Islet precursor cell (in vitro differentiated cells): ENCODE measurements at regions not wholly inside any gene's neighbourhood (a gene's known extent, or its start where the extent isn't known, plus 50 kb on each side); places are given as distances from the start of the nearest gene placed in this dataset.
"Not testable (repeated sequence)": the region's sequence is repeated elsewhere in the genome, so short reads cannot be mapped to it uniquely, and the experiment has no call there.

ENCODE experiments used
- DNase-seq: peaks from one replicate; pipeline ENCODE4 v3.0.0-alpha.2; 2018

DNA sequence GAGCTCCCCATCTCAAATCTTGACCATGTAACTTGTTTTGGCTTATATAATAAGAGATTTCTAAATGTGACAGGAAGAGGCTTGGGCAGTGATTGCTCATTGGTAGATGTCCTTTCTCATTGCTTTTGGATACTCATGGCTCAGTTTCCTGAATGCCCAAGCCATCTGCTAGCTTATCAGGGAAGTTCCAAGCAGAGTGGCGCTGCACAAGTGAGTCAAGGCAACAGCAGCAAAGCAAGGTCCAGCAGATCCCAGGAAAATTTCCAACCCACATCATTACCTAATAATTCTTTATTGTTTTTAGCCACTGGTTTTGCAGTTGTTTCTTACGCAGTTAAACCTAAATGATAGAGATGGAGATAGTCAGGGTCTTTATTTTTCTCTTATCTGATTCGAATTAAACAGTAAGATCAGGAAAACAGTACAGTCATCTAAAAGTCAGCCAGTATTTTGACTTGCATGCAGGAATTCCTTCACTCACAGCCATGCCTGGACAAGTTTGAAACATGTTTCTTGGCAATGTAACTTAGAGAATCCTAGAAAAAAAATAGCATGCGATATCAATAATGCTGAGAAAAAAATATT lies 349.7 kb upstream of the TMEFF2 start:
- no peak for DNase-seq

DNA sequence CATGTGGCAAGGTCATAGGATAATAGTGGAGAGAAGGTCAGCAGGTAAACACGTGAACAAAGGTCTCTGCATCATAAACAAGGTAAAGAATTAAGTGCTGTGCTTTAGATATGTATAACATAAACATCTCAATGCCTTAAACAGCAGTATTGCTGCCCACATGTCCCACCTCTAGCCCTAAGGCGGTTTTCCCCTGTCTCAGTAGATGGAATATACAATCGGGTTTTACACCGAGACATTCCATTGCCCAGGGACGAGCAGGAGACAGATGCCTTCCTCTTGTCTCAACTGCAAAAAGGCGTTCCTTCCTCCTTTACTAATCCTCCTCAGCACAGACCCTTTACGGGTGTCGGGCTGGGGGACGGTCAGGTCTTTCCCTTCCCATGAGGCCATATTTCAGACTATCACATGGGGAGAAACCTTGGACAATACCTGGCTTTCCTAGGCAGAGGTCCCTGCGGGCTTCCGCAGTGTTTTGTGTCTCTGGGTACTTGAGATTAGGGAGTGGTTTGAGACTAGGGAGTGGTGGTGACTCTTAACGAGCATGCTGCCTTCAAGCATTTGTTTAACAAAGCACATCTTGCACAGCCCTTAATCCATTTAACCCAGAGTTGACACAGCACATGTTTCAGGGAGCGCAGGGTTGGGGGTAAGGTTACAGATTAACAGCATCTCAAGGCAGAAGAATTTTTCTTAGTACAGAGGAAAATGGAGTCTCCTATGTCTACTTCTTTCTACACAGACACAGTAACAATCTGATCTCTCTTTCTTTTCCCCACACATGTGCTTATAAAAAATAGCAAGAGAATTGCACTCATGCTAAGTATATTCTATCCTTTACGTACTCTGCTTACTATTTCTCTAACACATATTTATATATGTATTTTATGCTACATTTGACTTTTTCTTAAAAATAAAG lies 347.7 kb upstream of the TMEFF2 start:
- peak; percentile 65 for DNase-seq

DNA sequence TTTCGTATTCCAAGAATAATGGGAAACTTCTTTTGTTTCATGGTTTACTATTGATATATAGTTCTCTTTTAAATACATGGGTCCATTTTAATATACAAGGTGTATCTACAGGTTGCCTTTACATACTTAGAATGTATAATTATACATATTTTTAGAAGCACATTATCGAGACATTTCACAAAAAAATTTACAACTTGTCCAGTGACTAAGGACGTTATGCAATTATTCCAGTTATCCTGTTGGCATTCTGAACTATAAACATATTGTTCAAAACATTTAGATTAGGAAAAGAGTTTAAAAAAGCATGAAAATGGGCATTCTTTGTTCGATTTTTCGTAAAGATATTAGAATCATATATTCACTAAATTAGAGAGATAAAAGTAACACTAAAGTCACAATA lies 344.6 kb upstream of the TMEFF2 start:
- no peak for DNase-seq

DNA sequence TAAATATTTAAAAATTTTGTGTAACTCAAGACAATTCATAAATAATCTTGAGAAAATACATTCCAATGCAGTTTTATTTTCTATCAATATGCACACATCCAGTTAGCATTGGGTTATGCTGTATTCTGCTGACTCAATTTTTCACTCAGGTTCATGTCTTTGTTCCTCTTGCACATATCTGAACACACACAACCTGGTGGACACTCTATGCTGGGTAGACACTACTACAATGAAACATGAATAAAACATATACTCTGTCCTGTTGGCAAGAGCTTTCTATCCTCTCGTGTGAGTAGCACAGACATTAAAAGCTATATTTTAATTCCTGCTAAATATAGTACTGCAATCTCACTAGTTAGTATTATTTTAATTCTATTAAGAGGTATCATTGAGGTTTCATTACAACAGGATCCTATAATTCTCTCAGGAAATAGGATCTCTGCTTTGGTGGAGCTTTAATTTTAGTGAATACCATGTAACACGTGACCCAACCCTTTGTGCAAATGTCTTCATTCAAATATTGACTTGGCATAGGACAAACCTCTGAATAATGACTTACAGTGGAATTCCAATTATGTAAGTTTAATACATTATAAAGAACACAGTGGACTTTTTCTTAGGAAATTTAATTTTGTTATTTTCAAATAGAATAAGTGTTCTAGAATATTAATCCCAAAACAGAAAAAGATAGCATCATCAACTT lies 342.3 kb upstream of the TMEFF2 start:
- no peak for DNase-seq

DNA sequence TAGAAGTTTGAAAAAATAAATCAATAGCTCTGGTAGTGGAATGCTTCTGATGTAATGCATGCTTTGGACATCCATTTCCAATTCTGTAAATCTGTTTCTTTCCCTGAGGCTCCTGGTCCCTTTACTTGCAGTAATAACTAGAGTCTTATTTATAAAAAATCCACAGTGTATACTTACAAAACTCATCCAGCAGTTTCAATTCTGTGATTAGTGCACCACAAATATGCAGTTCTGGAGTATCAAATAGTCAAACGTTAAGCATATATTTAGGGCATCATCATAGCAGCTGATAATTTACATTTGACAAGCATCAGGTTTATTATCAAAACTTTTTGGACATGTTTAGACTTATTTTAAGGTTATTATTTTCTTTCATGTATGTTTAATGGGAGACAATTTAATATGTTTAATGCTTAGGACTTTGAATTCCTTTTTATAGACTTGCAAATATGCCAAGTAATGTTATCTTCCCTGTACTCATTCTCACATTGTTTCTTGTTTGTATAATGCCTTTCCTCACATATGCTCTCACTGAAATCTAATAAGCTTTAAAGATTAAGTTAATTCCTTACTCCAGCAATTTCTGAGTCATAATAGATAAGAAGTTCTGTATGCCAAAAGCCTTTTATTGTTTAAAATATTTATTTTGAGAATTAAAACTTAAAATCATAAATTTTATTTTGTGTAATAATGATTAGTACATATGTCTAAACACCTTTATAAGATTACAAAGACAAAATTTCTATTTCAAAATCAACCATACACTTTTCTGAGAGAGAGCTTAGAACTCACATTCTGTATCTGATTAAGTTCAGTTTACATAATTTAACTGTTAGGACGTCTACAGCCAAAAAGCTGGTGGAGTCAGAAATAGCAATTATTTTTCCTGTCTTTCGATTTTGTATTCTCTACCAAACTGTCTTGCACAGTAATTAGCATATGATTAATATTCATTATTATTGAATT lies 341.5 kb upstream of the TMEFF2 start:
- DNase-seq: no peak

DNA sequence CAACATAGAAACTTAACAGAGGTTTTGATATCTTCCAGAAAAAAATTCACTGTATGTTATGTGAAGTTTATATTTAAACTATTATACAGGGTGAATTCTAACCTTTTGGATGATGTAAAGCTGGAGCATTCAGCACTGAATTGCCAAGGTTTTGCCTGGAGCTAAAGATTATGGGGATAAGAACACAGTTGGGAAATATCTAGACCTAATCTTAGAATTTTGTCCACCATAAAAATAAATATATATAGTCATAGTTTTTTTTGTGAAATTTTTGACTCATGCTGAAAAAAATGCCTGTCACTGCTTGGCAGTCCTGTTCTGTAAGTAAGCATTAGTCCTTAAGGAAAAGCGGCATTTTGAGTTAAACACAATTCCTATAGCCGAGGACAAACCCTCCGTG lies 339.3 kb upstream of the TMEFF2 start:
- no peak for DNase-seq

DNA sequence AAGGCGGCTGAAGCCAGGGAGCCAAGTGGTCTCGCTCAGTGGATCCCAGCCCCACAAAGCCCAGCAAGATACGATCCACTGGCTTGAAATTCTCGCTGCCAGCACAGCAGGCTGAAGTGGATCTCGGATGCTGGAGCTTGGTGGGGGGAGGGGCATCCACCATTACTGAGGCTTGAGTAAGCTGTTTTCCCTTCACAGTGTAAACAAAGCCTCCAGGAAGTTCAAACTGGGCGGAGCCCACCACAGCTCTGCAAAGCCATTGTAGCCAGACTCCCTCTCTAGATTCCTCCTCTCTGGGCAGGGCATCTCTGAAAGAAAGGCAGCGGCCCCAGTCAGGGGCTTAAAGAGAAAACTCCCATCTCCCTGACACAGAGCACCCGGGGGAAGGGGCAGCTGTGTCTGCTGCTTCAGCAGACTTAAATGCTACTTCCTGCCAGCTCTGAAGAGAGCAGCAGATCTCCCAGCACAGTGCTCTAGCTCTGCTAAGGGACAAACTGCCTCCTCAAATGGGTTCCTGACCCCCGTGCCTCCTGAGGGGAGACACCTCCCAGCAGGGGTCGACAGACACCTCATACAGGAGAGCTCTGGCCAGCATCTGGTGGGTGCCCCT lies 330.0 kb upstream of the TMEFF2 start:
- DNase-seq: peak; percentile 52

DNA sequence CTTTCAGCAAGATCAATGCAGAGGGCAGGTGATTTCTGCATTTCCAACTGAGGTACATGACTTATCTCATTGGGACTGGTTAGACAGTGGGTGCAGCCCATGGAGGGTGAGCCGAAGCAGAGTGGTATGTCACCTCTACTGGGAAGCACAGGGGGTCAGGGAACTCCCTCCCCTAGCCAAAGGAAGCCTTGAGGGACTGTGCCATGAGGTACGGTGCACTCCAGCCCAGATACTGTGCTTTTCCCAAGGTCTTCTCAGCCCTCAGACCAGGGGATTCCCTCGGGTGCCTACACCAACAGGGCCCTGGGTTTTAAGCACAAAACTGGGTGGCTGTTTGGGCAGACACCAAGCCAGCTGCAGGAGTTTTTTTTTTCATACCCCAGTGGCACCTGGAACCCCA lies 329.5 kb upstream of the TMEFF2 start:
- DNase-seq: not testable (repeated sequence)

DNA sequence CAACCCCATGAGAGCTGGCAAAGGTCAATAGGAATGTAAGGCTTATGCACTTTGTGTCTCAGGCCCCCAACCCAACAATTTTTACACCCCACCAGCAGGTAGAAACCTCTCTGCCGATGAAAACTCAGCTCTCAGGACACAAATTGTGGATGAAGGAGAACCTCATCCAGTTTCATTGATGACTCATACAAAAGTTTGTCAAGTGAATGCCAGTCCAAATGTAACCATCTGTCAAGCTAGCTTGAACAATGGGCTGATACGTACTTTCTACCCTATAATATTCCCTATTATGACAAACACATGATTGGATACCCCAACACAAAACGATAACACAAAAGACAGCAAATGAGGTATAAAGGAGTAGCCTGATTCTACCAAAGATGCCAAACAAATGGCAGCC lies 321.2 kb upstream of the TMEFF2 start:
- DNase-seq: no peak

DNA sequence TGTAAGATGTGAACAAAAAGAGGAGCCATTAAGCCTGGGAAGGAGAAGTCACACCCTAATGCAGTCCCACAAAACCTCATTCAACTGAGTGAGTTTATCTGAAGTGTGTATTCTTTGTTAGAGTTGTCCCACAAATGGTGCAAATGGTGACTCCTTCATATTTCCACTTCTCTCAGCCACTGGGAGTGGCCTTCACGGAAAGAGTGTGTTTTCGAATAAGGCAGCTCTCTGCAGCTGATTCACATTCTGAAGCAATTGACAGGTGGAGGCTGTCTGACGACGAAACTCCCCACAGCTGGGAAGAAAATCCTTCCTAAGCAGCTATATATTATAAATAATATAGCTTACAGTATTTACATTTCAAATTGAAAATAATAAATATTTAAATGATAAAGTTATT lies 318.8 kb upstream of the TMEFF2 start:
- DNase-seq: no peak

DNA sequence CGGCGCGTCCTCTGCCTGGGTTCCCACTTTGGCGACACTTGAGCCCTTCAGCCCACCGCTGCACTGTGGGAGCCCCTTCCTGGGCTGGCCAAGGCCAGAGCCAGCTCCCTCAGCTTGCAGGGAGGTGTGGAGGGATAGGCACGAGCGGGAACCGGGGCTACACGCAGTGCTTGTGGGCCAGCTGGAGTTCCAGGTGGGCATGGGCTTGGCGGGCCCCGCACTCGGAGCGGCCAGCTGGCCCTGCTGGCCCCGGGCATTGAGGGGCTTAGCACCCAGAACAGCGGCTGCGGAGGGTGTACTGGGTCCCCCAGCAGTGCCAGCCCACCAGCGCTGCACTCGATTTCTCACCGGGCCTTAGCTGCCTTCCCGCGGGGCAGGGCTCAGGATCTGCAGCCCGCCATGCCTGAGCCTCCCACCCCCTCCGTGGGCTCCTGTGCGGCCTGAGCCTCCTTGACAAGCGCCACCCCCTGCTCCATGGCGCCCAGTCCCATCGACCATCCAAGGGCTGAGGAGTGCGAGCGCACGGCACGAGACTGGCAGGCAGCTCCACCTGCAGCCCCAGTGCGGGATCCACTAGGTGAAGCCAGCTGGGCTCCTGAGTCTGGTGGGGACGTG lies 313.2 kb upstream of the TMEFF2 start:
- not testable (repeated sequence) for DNase-seq

DNA sequence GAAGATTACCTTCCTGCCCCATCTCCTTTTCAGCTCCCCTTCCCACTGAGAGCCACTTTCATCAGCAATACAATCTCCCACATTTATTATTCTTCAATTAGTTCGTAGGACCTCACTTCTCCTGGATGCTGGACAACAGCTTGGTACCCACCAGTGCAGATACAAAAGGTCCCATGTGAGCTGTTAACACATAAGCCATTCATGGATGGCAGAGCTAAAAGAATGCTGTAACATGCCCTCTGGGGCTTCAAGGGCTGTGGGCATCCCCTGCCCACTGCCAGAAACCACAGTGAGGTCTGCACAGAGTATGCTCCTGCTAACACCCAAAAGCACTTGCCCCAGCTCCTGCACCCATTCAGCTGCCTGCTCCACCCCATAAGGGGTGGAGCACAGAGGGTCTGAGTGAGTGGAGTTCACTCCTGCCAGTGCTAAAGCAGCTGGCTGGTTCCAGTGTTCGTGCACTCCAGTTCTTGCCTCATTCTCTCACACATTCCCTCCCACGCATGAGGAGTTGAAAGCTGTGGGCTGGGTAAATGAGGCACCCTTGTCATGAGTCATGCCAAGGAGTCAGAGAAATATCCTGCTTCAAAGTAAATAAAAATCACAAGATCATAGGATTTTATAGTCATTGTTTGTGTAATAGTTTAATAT lies 305.9 kb upstream of the TMEFF2 start:
- peak; percentile 65 for DNase-seq

DNA sequence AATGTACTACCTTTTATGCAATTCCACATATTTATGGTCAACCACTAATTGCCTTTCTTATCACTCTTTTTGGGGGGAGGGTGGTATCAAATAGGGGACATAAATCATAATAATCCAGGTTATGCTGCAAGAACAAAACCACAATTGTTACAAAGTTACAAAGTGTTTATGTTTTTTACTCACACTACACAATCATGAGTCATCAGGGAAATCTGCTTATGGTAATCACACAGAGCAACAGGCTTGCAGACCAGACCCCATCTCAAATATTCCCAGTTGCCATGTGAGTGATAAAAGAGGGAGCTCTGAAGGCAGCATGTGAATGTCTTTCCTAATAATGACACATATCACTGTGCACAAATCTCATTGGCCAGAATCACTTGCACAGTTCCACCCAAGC lies 304.7 kb upstream of the TMEFF2 start:
- DNase-seq: no peak

DNA sequence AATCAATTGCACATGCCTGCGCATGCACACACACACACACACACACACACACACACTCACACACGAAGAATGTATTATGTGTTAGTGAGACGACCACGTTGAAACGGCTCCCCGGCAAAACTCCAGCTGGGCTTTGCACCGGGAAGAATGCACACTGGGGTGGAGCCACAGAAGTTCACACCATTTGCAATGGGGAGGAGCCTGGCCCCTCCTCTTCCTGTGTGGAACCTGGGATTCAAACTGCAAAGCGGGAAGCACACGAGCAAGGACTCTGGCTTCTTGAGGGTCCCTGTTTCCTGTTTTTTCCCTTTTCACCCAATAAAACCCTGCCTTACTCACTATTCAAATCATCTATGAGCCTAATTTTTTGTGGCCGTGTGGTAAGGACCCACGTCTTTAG lies 304.0 kb upstream of the TMEFF2 start:
- DNase-seq: peak; percentile 51

DNA sequence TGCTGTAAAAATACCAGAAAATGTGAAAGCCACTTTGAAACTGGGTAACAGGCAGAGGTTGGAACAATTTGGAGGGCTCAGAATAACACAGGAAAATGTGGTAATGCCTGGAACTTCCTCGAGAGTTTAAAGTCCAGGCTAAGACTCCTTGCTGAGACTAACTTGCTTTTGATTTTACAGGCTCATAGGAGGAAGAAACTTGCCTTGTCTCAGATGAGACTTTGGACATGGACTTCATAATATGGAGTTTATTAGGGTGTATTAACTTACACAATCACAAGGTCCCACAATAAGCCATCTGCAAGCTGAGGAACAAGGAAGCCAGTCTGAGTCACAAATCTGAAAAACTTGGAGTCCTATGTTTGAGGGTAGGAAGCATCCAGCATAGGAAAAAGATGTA lies 293.4 kb upstream of the TMEFF2 start:
- DNase-seq: not testable (repeated sequence)

DNA sequence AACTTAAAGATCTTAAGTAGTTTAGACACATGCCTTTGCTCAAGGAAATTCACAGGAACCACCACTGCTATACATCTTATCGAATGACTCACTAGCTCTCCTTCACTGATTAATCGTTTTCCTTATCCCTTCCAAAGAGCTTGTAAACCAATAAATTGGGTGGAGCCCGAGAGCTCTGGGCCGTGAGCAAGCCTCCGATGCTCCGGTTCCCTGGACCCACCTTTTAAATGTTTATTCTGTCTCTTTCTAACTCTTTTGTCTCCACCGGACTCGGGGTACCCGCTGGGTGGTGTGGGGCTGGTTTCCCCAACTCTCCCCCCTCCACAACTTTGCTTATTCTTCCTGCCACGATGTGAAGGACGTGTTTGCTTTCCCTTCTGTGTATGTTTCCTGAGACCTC lies 292.9 kb upstream of the TMEFF2 start:
- no peak for DNase-seq

DNA sequence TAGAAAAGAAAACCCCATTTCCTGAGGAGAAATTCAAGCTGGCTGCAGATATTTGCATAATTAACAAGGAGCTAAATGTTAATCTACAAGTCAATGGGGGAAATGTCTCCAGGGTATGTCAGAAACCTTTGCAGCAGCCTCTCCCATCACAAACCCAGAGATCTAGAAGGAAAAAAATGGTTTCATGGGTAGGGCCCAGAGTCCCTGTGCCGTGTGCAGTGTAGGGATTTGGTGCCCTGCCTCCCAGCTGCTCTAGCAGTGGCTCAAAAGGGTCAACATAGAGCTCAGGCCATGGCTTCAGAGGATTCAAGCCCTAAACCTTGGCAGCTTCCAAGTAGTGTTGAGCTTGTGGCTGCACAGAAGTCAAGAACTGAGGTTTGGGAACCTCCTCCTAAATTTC lies 290.2 kb upstream of the TMEFF2 start:
- DNase-seq: no peak

DNA sequence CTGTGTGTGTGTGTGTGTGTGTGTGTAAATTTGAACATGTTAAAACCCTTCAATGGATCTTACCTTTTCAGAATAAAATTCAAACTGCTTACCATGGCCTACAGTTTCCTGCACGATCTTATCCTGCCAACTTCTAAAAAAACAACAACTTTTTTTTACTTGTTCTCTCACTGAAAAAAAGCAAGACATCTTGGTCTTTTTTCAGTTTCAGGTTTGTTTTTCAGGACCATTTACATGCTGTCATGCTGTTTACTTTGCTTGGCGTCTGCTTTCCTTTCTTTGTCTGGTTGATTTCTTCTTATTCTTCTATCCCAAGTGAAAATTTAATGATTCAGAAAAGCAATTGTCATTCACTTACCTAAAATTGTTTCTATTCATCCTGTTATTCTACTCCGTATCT lies 286.3 kb upstream of the TMEFF2 start:
- DNase-seq: no peak

DNA sequence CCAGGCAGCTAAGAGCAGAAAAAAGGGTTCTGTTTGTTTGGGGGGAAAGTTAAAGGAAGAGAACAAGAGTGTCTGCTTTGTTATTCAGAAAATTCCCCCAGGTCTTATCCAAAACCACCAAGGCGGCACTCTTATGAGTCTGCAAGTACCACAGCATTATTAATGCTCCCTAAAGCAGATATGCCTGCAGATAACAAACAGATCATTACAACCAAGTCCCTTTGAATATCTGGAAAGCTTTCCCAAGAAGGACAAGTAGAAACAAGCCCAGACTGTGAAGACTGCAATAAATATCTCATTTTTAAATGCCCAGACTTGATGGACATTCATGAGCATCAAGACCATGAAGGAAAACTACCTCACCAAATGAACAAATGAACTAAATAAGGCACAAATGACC lies 278.6 kb upstream of the TMEFF2 start:
- no peak for DNase-seq

DNA sequence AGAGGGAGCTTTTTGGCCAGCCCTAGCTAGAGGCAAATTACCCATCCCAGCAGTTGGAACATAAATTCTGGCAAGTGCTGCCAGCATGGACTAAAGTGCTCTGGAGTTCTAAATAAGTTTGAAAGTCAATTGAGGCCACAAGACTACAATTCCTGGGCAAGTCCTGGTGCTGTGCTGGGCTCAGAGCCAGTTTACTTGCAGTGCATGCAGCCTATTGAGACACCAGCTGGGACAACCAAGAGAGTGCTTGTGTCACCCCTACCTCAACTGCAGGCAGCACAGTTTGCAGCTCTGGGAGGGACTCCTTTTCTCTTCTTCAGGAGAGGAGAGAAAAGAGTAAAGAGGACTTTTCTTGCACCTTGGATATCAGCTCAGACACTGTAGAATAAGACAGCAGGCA lies 277.2 kb upstream of the TMEFF2 start:
- no peak for DNase-seq

DNA sequence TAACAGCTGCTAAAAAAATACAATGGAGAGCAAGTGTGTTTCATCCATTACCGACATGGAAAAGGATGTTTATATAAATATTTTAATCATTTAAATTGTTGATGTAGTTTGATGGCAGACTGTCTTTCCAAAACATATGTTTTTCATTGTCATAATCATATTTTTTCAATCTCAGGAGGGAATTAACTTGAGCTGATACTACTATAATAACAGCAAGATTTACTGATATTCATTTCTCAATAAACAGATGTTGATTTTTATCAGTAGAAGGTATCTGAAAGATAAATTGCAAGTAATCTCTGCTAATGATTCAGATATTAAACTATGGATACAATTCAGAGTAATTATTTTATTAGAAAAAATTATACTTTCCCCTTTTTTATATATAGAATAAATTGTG lies 274.9 kb upstream of the TMEFF2 start:
- DNase-seq: no peak
